ENCODE measurements at regions not wholly inside any gene's neighbourhood (a gene's known extent, or its start where the extent isn't known, plus 50 kb on each side); places are given as distances from the start of the nearest gene placed in this dataset.

GRCh38 chr13:109276261-109276660, 510.1 kb downstream of the IRS2 start:
- DNase-seq, result no peak
- intact Hi-C loops (cut with DNase I; ENCODE audit: low total_unique reads), result no loop called here
- no peaks in the 10 kb centered on the region for H3K9me3 ChIP-seq
- H3K4me1 ChIP-seq, result peaks cover 0 to 14% (median 0%) of the 10 kb centered on the region in 4 donors
- TF ChIP-seq CTCF (IDR thresholded peaks at IDR 0.05), result no peak
- H3K36me3 ChIP-seq, result no peaks in the 10 kb centered on the region
- no peak overlapping the region for H3K4me3 ChIP-seq
- H3K27ac ChIP-seq, result no peak overlapping the region
- no peaks in the 10 kb centered on the region for H3K27me3 ChIP-seq

GRCh38 chr13:109275852-109276251, 510.5 kb downstream of the IRS2 start:
- no peak for TF ChIP-seq CTCF (IDR thresholded peaks at IDR 0.05)
- no peaks in the 10 kb centered on the region for H3K27me3 ChIP-seq
- H3K9me3 ChIP-seq, result no peaks in the 10 kb centered on the region
- no peak overlapping the region for H3K4me3 ChIP-seq
- intact Hi-C loops (cut with DNase I; ENCODE audit: low total_unique reads), result no loop called here
- H3K4me1 ChIP-seq, result peaks cover 0 to 18% (median 0%) of the 10 kb centered on the region in 4 donors
- no peak overlapping the region for H3K27ac ChIP-seq
- H3K36me3 ChIP-seq, result no peaks in the 10 kb centered on the region
- no peak for DNase-seq

DNA sequence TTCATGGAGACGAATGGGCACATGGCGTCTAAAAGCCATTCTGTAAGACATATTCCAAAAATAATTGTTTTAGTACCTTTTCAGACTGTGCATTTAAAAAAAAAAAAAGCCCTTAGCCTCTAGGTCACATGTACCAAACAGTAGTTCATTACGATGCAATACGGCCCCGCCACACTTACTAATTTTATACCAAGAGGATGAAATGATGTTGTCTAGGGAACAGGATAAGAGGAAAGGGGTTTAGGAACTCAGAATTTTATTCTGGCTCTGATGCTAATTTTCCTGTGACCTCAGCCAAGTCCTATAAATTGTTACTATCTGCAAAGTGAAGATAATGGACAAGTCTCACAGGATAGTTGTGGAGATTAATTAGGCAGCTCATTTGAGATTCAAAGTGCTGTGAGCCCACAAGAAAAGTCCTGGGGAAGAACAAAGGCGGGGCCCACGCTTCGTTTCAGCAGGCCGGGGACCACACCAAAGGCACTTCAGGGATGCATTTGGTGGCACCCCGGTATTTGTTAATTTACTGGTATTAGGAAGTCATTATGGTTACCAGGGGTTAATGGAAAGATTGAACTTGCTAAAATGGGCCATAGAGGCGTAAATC, 511.1 kb downstream of the IRS2 start:
- H3K27ac ChIP-seq, result no peak overlapping the region
- H3K36me3 ChIP-seq, result no peaks in the 10 kb centered on the region
- H3K4me3 ChIP-seq, result no peak overlapping the region
- intact Hi-C loops (cut with DNase I; ENCODE audit: low total_unique reads), result no loop called here
- no peaks in the 10 kb centered on the region for H3K9me3 ChIP-seq
- DNase-seq, result no peak
- H3K27me3 ChIP-seq, result no peaks in the 10 kb centered on the region
- no peak for TF ChIP-seq CTCF (IDR thresholded peaks at IDR 0.05)
- H3K4me1 ChIP-seq, result peaks cover 0 to 18% (median 0%) of the 10 kb centered on the region in 4 donors

DNA sequence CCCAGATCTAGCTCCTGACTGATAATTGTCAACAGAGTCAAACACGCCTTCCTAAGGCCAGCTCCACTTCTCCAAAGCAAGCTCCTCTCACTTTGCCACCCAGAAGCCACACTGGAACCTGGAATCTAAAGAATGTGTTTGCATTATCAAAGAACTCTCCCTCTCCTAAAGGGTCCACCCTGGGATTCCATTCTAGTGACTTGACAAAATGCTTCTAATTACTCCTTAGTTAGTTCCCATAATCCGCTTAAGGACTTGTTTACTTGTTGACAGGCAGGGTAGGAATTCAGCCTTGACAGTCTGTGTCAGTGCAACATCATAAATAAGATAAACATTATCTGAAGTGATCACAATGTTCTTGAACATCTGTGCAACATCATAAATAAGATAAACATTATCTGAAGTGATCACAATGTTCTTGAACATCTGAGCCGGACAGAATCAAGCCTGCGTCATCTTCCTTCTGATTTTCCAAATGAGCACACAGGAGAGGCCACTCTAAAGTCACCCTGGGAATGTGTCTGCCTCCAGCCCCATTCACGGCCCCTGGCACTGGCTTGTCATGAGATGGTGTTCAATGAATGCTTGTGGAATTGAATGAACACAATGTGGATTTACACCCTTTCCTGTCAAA, 512.1 kb downstream of the IRS2 start:
- Histone ChIP-seq H3K27me3 (no peaks in the 10 kb centered on the region), H3K9me3 (no peaks in the 10 kb centered on the region), H3K4me3 (no peak overlapping the region), H3K4me1 (peaks cover 0 to 18% (median 0%) of the 10 kb centered on the region in 4 donors), H3K27ac (no peak overlapping the region), H3K36me3 (no peaks in the 10 kb centered on the region)
- intact Hi-C loops (cut with DNase I; ENCODE audit: low total_unique reads), result no loop called here
- no peak for DNase-seq
- no peak for TF ChIP-seq CTCF (IDR thresholded peaks at IDR 0.05)

DNA sequence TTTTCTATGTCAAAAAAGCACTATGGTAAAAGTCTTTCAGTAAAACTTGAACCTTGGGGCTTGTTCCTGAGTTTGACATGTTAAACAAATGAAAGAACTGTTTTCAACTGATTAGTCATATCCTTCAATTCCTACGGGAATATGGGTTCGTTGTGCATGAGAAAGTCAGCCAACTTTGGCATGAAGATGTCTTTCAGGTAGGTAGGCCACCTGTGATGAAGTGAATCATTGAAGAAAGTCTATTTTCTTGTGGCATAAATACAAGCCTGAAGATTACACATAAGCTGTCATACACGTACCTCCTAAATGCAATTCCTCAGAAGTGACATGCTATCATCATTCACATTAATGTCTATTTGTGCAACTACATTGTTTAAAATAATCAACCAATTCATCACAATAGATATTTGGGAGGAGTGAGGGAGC, 513.0 kb downstream of the IRS2 start:
- Histone ChIP-seq H3K27me3 (no peaks in the 10 kb centered on the region), H3K9me3 (no peaks in the 10 kb centered on the region), H3K4me1 (peaks cover 0 to 18% (median 0%) of the 10 kb centered on the region in 4 donors), H3K27ac (no peak overlapping the region), H3K36me3 (no peaks in the 10 kb centered on the region), H3K4me3 (no peak overlapping the region)
- intact Hi-C loops (cut with DNase I; ENCODE audit: low total_unique reads), result no loop called here
- DNase-seq, result no peak
- TF ChIP-seq CTCF (IDR thresholded peaks at IDR 0.05), result no peak
